ENCODE measurements at regions not wholly inside any gene's neighbourhood (a gene's known extent, or its start where the extent isn't known, plus 50 kb on each side); places are given as distances from the start of the nearest gene placed in this dataset.

DNA sequence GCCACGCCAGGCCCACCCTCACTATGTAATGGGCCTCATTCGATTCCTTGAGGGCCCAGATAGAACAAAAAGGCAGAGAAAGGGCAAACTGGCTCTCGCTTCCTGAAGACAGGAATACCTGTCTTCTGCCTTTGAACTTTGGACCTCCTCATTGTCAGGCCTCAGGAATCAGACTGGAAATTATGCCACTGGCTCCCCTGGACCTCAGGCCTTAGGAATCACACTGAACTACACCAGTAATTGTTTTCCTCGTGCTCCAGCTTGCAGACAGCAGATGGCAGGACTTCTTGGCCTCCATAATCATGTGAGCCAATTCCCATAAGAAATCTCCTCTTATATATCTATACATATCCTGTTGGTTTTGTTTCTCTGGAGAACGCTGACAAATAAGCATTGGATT lies 258.6 kb upstream of the KCNG1 start:
- no peak overlapping the region for H3K4me3 ChIP-seq (ENCODE audit: low read depth, low read length)

GRCh38 chr20:51280047-51280446 lies 257.1 kb upstream of the KCNG1 start:
- H3K4me1 ChIP-seq: no peaks in the 10 kb centered on the region
- no peak for TF ChIP-seq CTCF (IDR thresholded peaks at IDR 0.05)
- no peak overlapping the region for H3K9ac ChIP-seq
- H3K9me3 ChIP-seq (ENCODE audit: control insufficient read depth, low read length): no peaks in the 10 kb centered on the region
- H3K27ac ChIP-seq: no peak overlapping the region
- no peaks in the 10 kb centered on the region for H3K79me2 ChIP-seq
- no peaks in the 10 kb centered on the region for H3K27me3 ChIP-seq (ENCODE audit: control insufficient read depth, insufficient read depth, low read length)
- H3K4me2 ChIP-seq (ENCODE audit: low read length): no peak overlapping the region
- H3K36me3 ChIP-seq (ENCODE audit: control insufficient read depth, insufficient read depth, low read length): no peaks in the 10 kb centered on the region
- H2AFZ ChIP-seq: no peak overlapping the region
- H3K4me3 ChIP-seq (ENCODE audit: low read depth, low read length): no peak overlapping the region

More for the DNA sequence above, 258.6 kb upstream of the KCNG1 start:
- Histone ChIP-seq H3K27ac (no peak overlapping the region), H3K4me1 (no peaks in the 10 kb centered on the region), H3K79me2 (no peaks in the 10 kb centered on the region), H3K36me3 (ENCODE audit: control insufficient read depth, insufficient read depth, low read length) (no peaks in the 10 kb centered on the region), H3K4me2 (ENCODE audit: low read length) (no peak overlapping the region), H3K9me3 (ENCODE audit: control insufficient read depth, low read length) (no peaks in the 10 kb centered on the region), H2AFZ (no peak overlapping the region), H3K9ac (no peak overlapping the region), H3K27me3 (ENCODE audit: control insufficient read depth, insufficient read depth, low read length) (no peaks in the 10 kb centered on the region)
- no peak for TF ChIP-seq CTCF (IDR thresholded peaks at IDR 0.05)

DNA sequence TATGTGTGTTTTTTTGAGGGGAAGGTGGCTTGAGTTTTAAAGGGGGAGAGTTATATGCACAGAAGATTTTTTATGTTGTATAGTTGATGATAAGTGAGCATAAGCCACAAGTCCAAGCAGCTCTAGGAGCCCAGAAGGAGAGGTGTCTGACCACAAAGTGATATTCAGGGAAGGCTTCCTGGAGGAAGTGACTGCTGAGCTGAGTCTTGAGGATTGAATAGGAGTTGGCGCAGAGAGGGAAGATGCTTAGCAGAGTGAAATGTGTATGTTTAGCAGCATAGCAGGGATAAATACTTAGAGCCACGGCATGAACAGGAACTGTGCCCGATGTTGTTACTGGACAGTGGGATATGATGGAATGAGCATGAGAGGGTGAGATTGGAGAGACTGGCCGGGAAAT lies 255.1 kb upstream of the KCNG1 start:
- H3K27me3 ChIP-seq (ENCODE audit: control insufficient read depth, insufficient read depth, low read length): no peaks in the 10 kb centered on the region

DNA sequence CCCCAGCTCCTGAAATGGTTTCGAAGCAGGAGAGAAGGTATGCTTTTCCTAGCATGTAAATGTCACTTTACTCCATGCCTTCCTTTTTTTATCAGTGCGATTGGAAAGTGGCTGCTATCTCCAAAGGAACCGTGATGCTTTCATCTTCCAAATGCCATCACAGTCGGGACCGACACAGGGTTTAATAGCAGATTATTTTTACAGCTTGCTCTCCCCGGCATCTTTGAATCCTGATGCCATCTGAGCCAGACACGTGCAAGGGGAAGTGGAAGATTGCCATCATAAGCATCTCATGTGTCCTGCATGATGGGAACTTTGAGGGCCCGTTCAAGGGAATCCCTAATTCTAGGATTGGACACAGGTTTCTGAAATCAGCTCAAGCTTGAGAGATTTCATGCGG lies 253.4 kb upstream of the KCNG1 start:
- H2AFZ ChIP-seq: no peak overlapping the region
- H3K9ac ChIP-seq: no peak overlapping the region
- H3K4me3 ChIP-seq (ENCODE audit: low read depth, low read length): no peak overlapping the region
- no peak overlapping the region for H3K27ac ChIP-seq
- H3K9me3 ChIP-seq (ENCODE audit: control insufficient read depth, low read length): no peaks in the 10 kb centered on the region
- no peaks in the 10 kb centered on the region for H3K79me2 ChIP-seq
- no peaks in the 10 kb centered on the region for H3K27me3 ChIP-seq (ENCODE audit: control insufficient read depth, insufficient read depth, low read length)
- H3K4me1 ChIP-seq: no peaks in the 10 kb centered on the region
- no peak overlapping the region for H3K4me2 ChIP-seq (ENCODE audit: low read length)
- no peaks in the 10 kb centered on the region for H3K36me3 ChIP-seq (ENCODE audit: control insufficient read depth, insufficient read depth, low read length)
- TF ChIP-seq CTCF (IDR thresholded peaks at IDR 0.05): no peak

More for the DNA sequence above, 255.1 kb upstream of the KCNG1 start:
- Histone ChIP-seq H3K4me1 (no peaks in the 10 kb centered on the region), H3K4me3 (ENCODE audit: low read depth, low read length) (no peak overlapping the region), H3K9ac (no peak overlapping the region), H2AFZ (no peak overlapping the region), H3K27ac (no peak overlapping the region), H3K79me2 (no peaks in the 10 kb centered on the region), H3K36me3 (ENCODE audit: control insufficient read depth, insufficient read depth, low read length) (no peaks in the 10 kb centered on the region), H3K9me3 (ENCODE audit: control insufficient read depth, low read length) (no peaks in the 10 kb centered on the region), H3K4me2 (ENCODE audit: low read length) (no peak overlapping the region)
- TF ChIP-seq CTCF (IDR thresholded peaks at IDR 0.05): no peak

GRCh38 chr20:51275826-51276225 lies 252.9 kb upstream of the KCNG1 start:
- no peak for TF ChIP-seq CTCF (IDR thresholded peaks at IDR 0.05)
- no peaks in the 10 kb centered on the region for H3K4me1 ChIP-seq
- H3K4me2 ChIP-seq (ENCODE audit: low read length): no peak overlapping the region
- H3K27ac ChIP-seq: no peak overlapping the region
- no peaks in the 10 kb centered on the region for H3K27me3 ChIP-seq (ENCODE audit: control insufficient read depth, insufficient read depth, low read length)
- H3K9me3 ChIP-seq (ENCODE audit: control insufficient read depth, low read length): no peaks in the 10 kb centered on the region
- H2AFZ ChIP-seq: no peak overlapping the region
- H3K9ac ChIP-seq: no peak overlapping the region
- no peaks in the 10 kb centered on the region for H3K79me2 ChIP-seq
- no peaks in the 10 kb centered on the region for H3K36me3 ChIP-seq (ENCODE audit: control insufficient read depth, insufficient read depth, low read length)
- no peak overlapping the region for H3K4me3 ChIP-seq (ENCODE audit: low read depth, low read length)

All from parathyroid adenoma (tissue), 2 donors.